Spinal cord (tissue), 9 donors: ENCODE measurements at regions not wholly inside any gene's neighbourhood (a gene's known extent, or its start where the extent isn't known, plus 50 kb on each side); places are given as distances from the start of the nearest gene placed in this dataset.
"Not testable (repeated sequence)": the region's sequence is repeated elsewhere in the genome, so short reads cannot be mapped to it uniquely, and the experiment has no call there.

Experiments used
- DNase-seq, 6 donors: peaks; one replicate each; pipeline versions ENCODE4 v3.0.0 to v3.0.0-alpha.2; 2013 to 2015; ENCODE audit warnings: low spot score in 6 of 6, low read depth in 4 of 6
- H3K27ac ChIP-seq: one replicate; pipeline ENCODE4 v1.5.1; 2013; ENCODE audit warnings: low read depth, low read length, control low read depth
- H3K27me3 ChIP-seq: one replicate; pipeline ENCODE4 v1.6.1; 2013; ENCODE audit warnings: low read length; ENCODE audit not compliant: control insufficient read depth, insufficient read depth
- H3K36me3 ChIP-seq: one replicate; pipeline ENCODE4 v1.6.1; 2013; ENCODE audit warnings: low read length; ENCODE audit not compliant: control insufficient read depth, insufficient read depth
- H3K4me1 ChIP-seq: one replicate; pipeline ENCODE4 v1.6.1; 2013; ENCODE audit warnings: low read length; ENCODE audit not compliant: control insufficient read depth, insufficient read depth
- H3K4me3 ChIP-seq: one replicate; pipeline ENCODE4 v1.5.1; 2013; ENCODE audit warnings: low read depth, low read length, control low read depth
- H3K9me3 ChIP-seq: one replicate; pipeline ENCODE4 v1.6.1; 2013; ENCODE audit warnings: low read length; ENCODE audit not compliant: control insufficient read depth, insufficient read depth
- WGBS: methylation state at CpG from one replicate; pipeline ENCODE4 v1.1.5; 2013; ENCODE audit warnings: missing lambda C conversion rate; ENCODE audit not compliant: insufficient coverage; 5-methylcytosine and 5-hydroxymethylcytosine counted together
- donor health status: healthy.

GRCh38 chr4:38534344-38535045, 129.5 kb upstream of the KLF3 start:
- WGBS, result 83% methylated on average over 1 of the region's 3 CpGs
- no peaks in the 10 kb centered on the region for H3K27me3 ChIP-seq
- H3K36me3 ChIP-seq, result no peaks in the 10 kb centered on the region
- no peak overlapping the region for H3K4me3 ChIP-seq
- DNase-seq, result no peak
- no peaks in the 10 kb centered on the region for H3K9me3 ChIP-seq
- no peak overlapping the region for H3K27ac ChIP-seq
- peaks cover 4% of the 10 kb centered on the region for H3K4me1 ChIP-seq

- not testable (repeated sequence) for DNase-seq, H3K4me1 ChIP-seq, H3K36me3 ChIP-seq, H3K4me3 ChIP-seq, H3K9me3 ChIP-seq, H3K27ac ChIP-seq, H3K27me3 ChIP-seq
- WGBS, result no CpG with 5 or more reads among the region's 1 CpG
These were observed 128.9 kb upstream of the KLF3 start for GRCh38 chr4:38535071-38535470.

- 100% methylated on average over 3 of the region's 5 CpGs for WGBS
- Histone ChIP-seq H3K4me1 (no peaks in the 10 kb centered on the region), H3K36me3 (no peaks in the 10 kb centered on the region), H3K9me3 (no peaks in the 10 kb centered on the region), H3K27me3 (no peaks in the 10 kb centered on the region), H3K27ac (no peak overlapping the region), H3K4me3 (no peak overlapping the region)
- no peak for DNase-seq
These were observed 128.3 kb upstream of the KLF3 start for GRCh38 chr4:38535717-38536116.

GRCh38 chr4:38536716-38537115, 127.3 kb upstream of the KLF3 start:
- H3K27ac ChIP-seq, result no peak overlapping the region
- no peaks in the 10 kb centered on the region for H3K36me3 ChIP-seq
- DNase-seq, result no peak
- H3K9me3 ChIP-seq, result no peaks in the 10 kb centered on the region
- no CpG with 5 or more reads among the region's 2 CpGs for WGBS
- H3K4me1 ChIP-seq, result no peaks in the 10 kb centered on the region
- H3K4me3 ChIP-seq, result no peak overlapping the region
- H3K27me3 ChIP-seq, result no peaks in the 10 kb centered on the region

- H3K4me1 ChIP-seq, result no peaks in the 10 kb centered on the region
- no peak overlapping the region for H3K4me3 ChIP-seq
- H3K36me3 ChIP-seq, result no peaks in the 10 kb centered on the region
- no peak for DNase-seq
- H3K27ac ChIP-seq, result no peak overlapping the region
- no peaks in the 10 kb centered on the region for H3K9me3 ChIP-seq
- WGBS, result no CpG with 5 or more reads among the region's 1 CpG
- no peaks in the 10 kb centered on the region for H3K27me3 ChIP-seq
These were observed 126.3 kb upstream of the KLF3 start for GRCh38 chr4:38537666-38538065.

GRCh38 chr4:38538517-38538916, 125.5 kb upstream of the KLF3 start:
- Histone ChIP-seq H3K27ac (no peak overlapping the region), H3K4me3 (no peak overlapping the region), H3K9me3 (no peaks in the 10 kb centered on the region), H3K4me1 (no peaks in the 10 kb centered on the region), H3K27me3 (no peaks in the 10 kb centered on the region), H3K36me3 (no peaks in the 10 kb centered on the region)
- 83% methylated on average over 2 of the region's 2 CpGs for WGBS
- no peak for DNase-seq

GRCh38 chr4:38539501-38539900, 124.5 kb upstream of the KLF3 start:
- Histone ChIP-seq H3K36me3 (no peaks in the 10 kb centered on the region), H3K27me3 (no peaks in the 10 kb centered on the region), H3K9me3 (no peaks in the 10 kb centered on the region), H3K4me1 (no peaks in the 10 kb centered on the region), H3K27ac (no peak overlapping the region), H3K4me3 (no peak overlapping the region)
- DNase-seq, result no peak
- 92% methylated on average over 4 of the region's 4 CpGs for WGBS

- H3K4me1 ChIP-seq, result no peaks in the 10 kb centered on the region
- no peak overlapping the region for H3K27ac ChIP-seq
- no peaks in the 10 kb centered on the region for H3K36me3 ChIP-seq
- H3K9me3 ChIP-seq, result no peaks in the 10 kb centered on the region
- no peak overlapping the region for H3K4me3 ChIP-seq
- no CpG with 5 or more reads among the region's 2 CpGs for WGBS
- DNase-seq, result no peak
- no peaks in the 10 kb centered on the region for H3K27me3 ChIP-seq
These were observed 116.9 kb upstream of the KLF3 start for GRCh38 chr4:38547052-38547451.

GRCh38 chr4:38548256-38548655, 115.7 kb upstream of the KLF3 start:
- Histone ChIP-seq H3K9me3 (no peaks in the 10 kb centered on the region), H3K4me3 (no peak overlapping the region), H3K4me1 (no peaks in the 10 kb centered on the region), H3K27me3 (no peaks in the 10 kb centered on the region), H3K27ac (no peak overlapping the region), H3K36me3 (no peaks in the 10 kb centered on the region)
- no peak for DNase-seq
- WGBS, result no CpG with 5 or more reads among the region's 3 CpGs

- H3K4me1 ChIP-seq, result peaks cover 5% of the 10 kb centered on the region
- H3K4me3 ChIP-seq, result no peak overlapping the region
- no peaks in the 10 kb centered on the region for H3K36me3 ChIP-seq
- H3K9me3 ChIP-seq, result no peaks in the 10 kb centered on the region
- WGBS, result 95% methylated on average over 5 of the region's 6 CpGs
- no peak for DNase-seq
- no peaks in the 10 kb centered on the region for H3K27me3 ChIP-seq
- no peak overlapping the region for H3K27ac ChIP-seq
These were observed 104.6 kb upstream of the KLF3 start for GRCh38 chr4:38559374-38559773.
